Tibial nerve (tissue), 4 donors: ENCODE measurements at regions not wholly inside any gene's neighbourhood (a gene's known extent, or its start where the extent isn't known, plus 50 kb on each side); places are given as distances from the start of the nearest gene placed in this dataset.

Experiments
- DNase-seq, 2 donors: peaks; one replicate each; pipeline ENCODE4 v3.0.0-alpha.2; 2019; ENCODE audit warnings: low spot score in 2 of 2
- H3K27ac ChIP-seq, 4 donors: fragments of 200-600 bp; sonication (generic) in 3 of 4; one replicate each; pipeline ENCODE4 v1.5.1; 2017 to 2019; ENCODE audit warnings: mild to moderate bottlenecking in 1 of 4
- H3K27me3 ChIP-seq, 2 donors: fragments of 200-600 bp; sonication (generic) in 1 of 2; one replicate each; pipeline versions ENCODE4 v1.5.1 to v1.6.0; 2017 to 2019
- H3K36me3 ChIP-seq, 3 donors: fragments of 200-600 bp; sonication (generic); one replicate each; pipeline ENCODE4 v1.5.1; 2018 to 2019
- H3K4me1 ChIP-seq, 4 donors: fragments of 200-600 bp; sonication (generic) in 3 of 4; one replicate each; pipeline ENCODE4 v1.5.1; 2017 to 2019
- H3K4me3 ChIP-seq, 4 donors: fragments of 200-600 bp; sonication (generic) in 3 of 4; one replicate each; pipeline ENCODE4 v1.5.1; 2017 to 2019; ENCODE audit warnings: mild to moderate bottlenecking in 1 of 4, moderate library complexity in 1 of 4
- H3K9me3 ChIP-seq, 4 donors: fragments of 200-600 bp; sonication (generic) in 3 of 4; one replicate each; pipeline ENCODE4 v1.5.1; 2017 to 2019
- CTCF ChIP-seq, 5 experiments: fragments of 200-600 bp in 3 of 5; fragments of 450-650 bp in 2 of 5; sonication (generic) in 3 of 5; IDR thresholded peaks; one replicate each; pipeline ENCODE4 v1.5.1; 2016 to 2019; ENCODE audit warnings: antibody characterized with exemption in 5 of 5, mild to moderate bottlenecking in 3 of 5, moderate library complexity in 2 of 5
- EP300 ChIP-seq, 2 donors: sonication (generic); formaldehyde crosslinking; IDR thresholded peaks; one replicate each; pipeline ENCODE4 v1.6.1; 2017; ENCODE audit warnings: antibody characterized with exemption in 2 of 2, mild to moderate bottlenecking in 1 of 2
- POLR2A ChIP-seq, 2 donors: fragments of 450-650 bp; IDR thresholded peaks; one replicate each; pipeline ENCODE4 v1.6.1; 2017; ENCODE audit warnings: antibody characterized with exemption in 2 of 2, mild to moderate bottlenecking in 2 of 2, moderate library complexity in 2 of 2
- WGBS, 2 donors: methylation state at CpG; one replicate each; pipeline ENCODE4 v1.1.5; 2018; 5-methylcytosine and 5-hydroxymethylcytosine counted together

- Histone ChIP-seq H3K36me3 (peaks cover 0 to 7% (median 0%) of the 10 kb centered on the region in 3 donors), H3K4me3 (no peak overlapping the region), H3K4me1 (no peaks in the 10 kb centered on the region), H3K27me3 (no peaks in the 10 kb centered on the region), H3K9me3 (no peaks in the 10 kb centered on the region), H3K27ac (no peak overlapping the region)
- DNase-seq = no peak
- 49 to 62% methylated on average over 4 of the region's 4 CpGs for WGBS, 2 donors
- TF ChIP-seq POLR2A (IDR thresholded peaks at IDR 0.05) = no peak
- no peak for TF ChIP-seq CTCF (IDR thresholded peaks at IDR 0.05)
- no peak for TF ChIP-seq EP300 (IDR thresholded peaks at IDR 0.05)
Observed at GRCh38 chr12:13606290-13606689, 375.1 kb downstream of the GRIN2B start.

GRCh38 chr12:13603953-13604352 lies 377.4 kb downstream of the GRIN2B start:
- Histone ChIP-seq H3K9me3 (no peaks in the 10 kb centered on the region), H3K36me3 (peaks cover 0 to 7% (median 0%) of the 10 kb centered on the region in 3 donors), H3K27me3 (no peaks in the 10 kb centered on the region), H3K27ac (no peak overlapping the region), H3K4me3 (no peak overlapping the region), H3K4me1 (no peaks in the 10 kb centered on the region)
- DNase-seq = no peak
- TF ChIP-seq EP300 (IDR thresholded peaks at IDR 0.05) (no peak), POLR2A (IDR thresholded peaks at IDR 0.05) (no peak), CTCF (IDR thresholded peaks at IDR 0.05) (no peak)
- WGBS, 2 donors = 88 to 92% methylated on average over 5 of the region's 5 CpGs

- Histone ChIP-seq H3K4me1 (no peaks in the 10 kb centered on the region), H3K4me3 (no peak overlapping the region), H3K36me3 (no peaks in the 10 kb centered on the region), H3K27ac (no peak overlapping the region), H3K27me3 (no peaks in the 10 kb centered on the region), H3K9me3 (no peaks in the 10 kb centered on the region)
- TF ChIP-seq CTCF (IDR thresholded peaks at IDR 0.05) (no peak), POLR2A (IDR thresholded peaks at IDR 0.05) (no peak), EP300 (IDR thresholded peaks at IDR 0.05) (no peak)
- DNase-seq = no peak
- 48 to 68% methylated on average over 2 of the region's 2 CpGs for WGBS, 2 donors
Observed at GRCh38 chr12:13602172-13602571, 379.2 kb downstream of the GRIN2B start.

- H3K9me3 ChIP-seq = no peaks in the 10 kb centered on the region
- no peaks in the 10 kb centered on the region for H3K36me3 ChIP-seq
- H3K27ac ChIP-seq = no peak overlapping the region
- 47 to 50% methylated on average over 4 of the region's 4 CpGs for WGBS, 2 donors
- no peaks in the 10 kb centered on the region for H3K4me1 ChIP-seq
- no peak for DNase-seq
- H3K27me3 ChIP-seq = no peaks in the 10 kb centered on the region
- no peak overlapping the region for H3K4me3 ChIP-seq
- no peak for TF ChIP-seq CTCF (IDR thresholded peaks at IDR 0.05)
- no peak for TF ChIP-seq POLR2A (IDR thresholded peaks at IDR 0.05)
- no peak for TF ChIP-seq EP300 (IDR thresholded peaks at IDR 0.05)
Observed at GRCh38 chr12:13599176-13599575, 382.2 kb downstream of the GRIN2B start.

- TF ChIP-seq POLR2A (IDR thresholded peaks at IDR 0.05) = no peak
- no peak for TF ChIP-seq EP300 (IDR thresholded peaks at IDR 0.05)
- no peak for TF ChIP-seq CTCF (IDR thresholded peaks at IDR 0.05)
- DNase-seq = no peak
- WGBS, 2 donors = 74 to 88% methylated on average over 2 of the region's 2 CpGs
- Histone ChIP-seq H3K4me3 (no peak overlapping the region), H3K4me1 (no peaks in the 10 kb centered on the region), H3K27ac (no peak overlapping the region), H3K9me3 (no peaks in the 10 kb centered on the region), H3K36me3 (no peaks in the 10 kb centered on the region), H3K27me3 (no peaks in the 10 kb centered on the region)
Observed at GRCh38 chr12:13597837-13598236, 383.6 kb downstream of the GRIN2B start.
